Activated naive CD8-positive, alpha-beta T cell treated with anti-CD3 and anti-CD28 coated beads, Interleukin-2, amount 10 ng/mL, durations not matched to agents 7 days and 5 days (primary cell): ENCODE measurements at regions not wholly inside any gene's neighbourhood (a gene's known extent, or its start where the extent isn't known, plus 50 kb on each side); places are given as distances from the start of the nearest gene placed in this dataset.
"Not testable (repeated sequence)": the region's sequence is repeated elsewhere in the genome, so short reads cannot be mapped to it uniquely, and the experiment has no call there.

Experiments
- ATAC-seq: fragments of 150-1000 bp; cut with Tn5 transposase; one replicate; pipeline ENCODE4 v1.10.0; 2021; ENCODE audit warnings: low read depth, moderate library complexity
- POLR2A ChIA-PET: fragments of 350-600 bp; sonication (Branson Sonifier 250); formaldehyde crosslinking; loops from one replicate; lab custom pipeline; 2021; ENCODE audit warnings: antibody characterized with exemption; lab: Charles Lee
- DNase-seq: peaks from one replicate; pipeline ENCODE4 v3.0.0; 2021
- H3K27ac Mint-ChIP-seq: one replicate; pipeline ENCODE4 v1.8.0; 2022; ENCODE audit warnings: mild to moderate bottlenecking, mixed read lengths
- H3K27me3 Mint-ChIP-seq: one replicate; pipeline ENCODE4 v1.8.0; 2022; ENCODE audit warnings: mild to moderate bottlenecking, moderate library complexity, mixed read lengths
- H3K36me3 Mint-ChIP-seq: one replicate; pipeline ENCODE4 v1.8.0; 2021; ENCODE audit warnings: mild to moderate bottlenecking, mixed read lengths
- H3K4me1 Mint-ChIP-seq: one replicate; pipeline ENCODE4 v1.8.0; 2021; ENCODE audit warnings: mixed read lengths
- H3K4me3 Mint-ChIP-seq: one replicate; pipeline ENCODE4 v1.8.0; 2022; ENCODE audit warnings: mild to moderate bottlenecking, moderate library complexity, mixed read lengths
- H3K9me3 Mint-ChIP-seq: one replicate; pipeline ENCODE4 v1.8.0; 2021; ENCODE audit warnings: mixed read lengths

DNA sequence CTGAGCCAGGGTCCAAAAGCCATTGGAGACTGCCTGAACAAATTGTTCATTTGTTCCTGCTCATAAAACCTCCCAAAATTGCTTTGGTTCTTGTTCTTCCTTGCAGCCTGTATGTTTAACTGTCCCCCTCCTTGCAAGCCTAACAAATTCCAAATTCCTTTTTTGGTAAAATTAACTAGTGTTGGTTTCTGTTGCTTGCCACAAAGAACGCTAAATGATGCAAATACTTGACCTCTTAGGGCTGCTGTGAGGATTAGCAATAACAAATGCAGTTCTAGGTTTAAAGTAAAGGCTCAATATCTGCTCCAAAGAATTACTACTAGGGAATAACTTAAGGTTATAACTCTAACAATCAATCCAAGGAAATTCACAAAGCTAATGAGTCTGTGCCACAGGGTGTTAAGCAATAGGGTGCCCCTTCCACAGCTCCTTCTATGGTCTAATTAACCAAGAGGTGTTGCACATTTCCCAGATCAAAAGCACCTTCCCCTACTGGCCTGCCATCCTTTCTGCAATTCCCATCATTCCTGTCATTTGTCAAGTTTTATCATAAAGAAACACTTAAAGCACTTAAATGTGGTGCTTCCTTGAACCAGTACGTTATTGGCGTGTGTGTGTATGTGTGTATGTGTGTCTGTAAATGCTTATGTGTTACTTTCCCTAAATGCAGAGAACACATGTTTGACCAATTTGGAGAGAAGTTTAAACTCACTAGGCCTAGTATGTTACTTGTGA is 110.2 kb downstream of the RAP2A start:
- Mint-ChIP-seq H3K4me1 (peaks cover 7% of the 10 kb centered on the region), H3K9me3 (peaks cover 2% of the 10 kb centered on the region), H3K4me3 (no peak overlapping the region), H3K27ac (no peak overlapping the region), H3K27me3 (peaks cover 4% of the 10 kb centered on the region), H3K36me3 (no peaks in the 10 kb centered on the region)
- POLR2A ChIA-PET = no interaction called here
- ATAC-seq = no peak
- no peak for DNase-seq

DNA sequence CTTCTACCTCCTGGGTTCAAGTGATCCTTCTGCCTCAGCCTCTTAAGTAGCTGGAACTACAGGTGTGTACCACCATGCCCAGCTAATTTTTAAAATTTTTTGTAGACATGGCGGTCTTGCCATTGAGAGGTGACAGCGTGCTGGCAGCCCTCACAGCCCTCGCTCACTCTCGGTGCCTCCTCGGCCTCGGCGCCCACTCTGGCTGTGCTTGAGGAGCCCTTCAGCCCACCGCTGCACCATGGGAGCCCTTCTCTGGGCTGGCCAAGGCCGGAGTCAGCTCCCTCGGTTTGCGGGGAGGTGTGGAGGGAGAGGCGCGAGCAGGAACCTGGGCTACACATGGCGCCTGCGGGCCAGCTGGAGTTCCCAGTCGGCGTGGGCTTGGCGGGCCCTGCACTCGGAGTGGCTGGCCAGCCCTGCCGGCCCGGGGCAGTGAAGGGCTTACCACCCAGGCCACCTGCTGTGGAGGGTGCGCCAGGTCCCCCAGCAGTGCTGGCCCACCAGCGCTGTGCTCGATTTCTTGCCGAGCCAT is 111.1 kb downstream of the RAP2A start:
- H3K27ac Mint-ChIP-seq = not testable (repeated sequence)

DNA sequence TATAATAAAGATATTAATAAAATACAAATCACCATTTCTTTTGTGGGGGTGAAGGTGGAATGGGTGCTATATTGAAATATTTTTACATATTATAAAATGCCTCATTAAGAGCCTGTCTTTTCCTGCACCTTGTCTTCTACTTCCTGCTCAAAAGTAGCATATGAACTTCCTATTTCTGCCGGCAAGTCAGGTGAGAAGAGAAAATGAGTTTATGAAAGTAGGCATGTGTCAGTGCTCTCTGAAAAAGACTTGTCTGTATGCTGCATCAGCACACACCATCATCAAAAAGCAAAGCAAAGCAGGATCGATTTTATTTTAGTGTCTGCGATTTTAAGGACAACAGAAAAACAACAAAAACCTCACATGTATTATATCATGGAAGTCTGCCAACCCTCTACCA is 114.2 kb downstream of the RAP2A start:
- H3K27me3 Mint-ChIP-seq = no peaks in the 10 kb centered on the region
- POLR2A ChIA-PET = no interaction called here
- H3K4me3 Mint-ChIP-seq = no peak overlapping the region

More for the DNA sequence above, 111.1 kb downstream of the RAP2A start:
- POLR2A ChIA-PET, ATAC-seq, H3K4me1 Mint-ChIP-seq, H3K9me3 Mint-ChIP-seq, H3K36me3 Mint-ChIP-seq, H3K4me3 Mint-ChIP-seq, DNase-seq, H3K27me3 Mint-ChIP-seq: not testable (repeated sequence)

DNA sequence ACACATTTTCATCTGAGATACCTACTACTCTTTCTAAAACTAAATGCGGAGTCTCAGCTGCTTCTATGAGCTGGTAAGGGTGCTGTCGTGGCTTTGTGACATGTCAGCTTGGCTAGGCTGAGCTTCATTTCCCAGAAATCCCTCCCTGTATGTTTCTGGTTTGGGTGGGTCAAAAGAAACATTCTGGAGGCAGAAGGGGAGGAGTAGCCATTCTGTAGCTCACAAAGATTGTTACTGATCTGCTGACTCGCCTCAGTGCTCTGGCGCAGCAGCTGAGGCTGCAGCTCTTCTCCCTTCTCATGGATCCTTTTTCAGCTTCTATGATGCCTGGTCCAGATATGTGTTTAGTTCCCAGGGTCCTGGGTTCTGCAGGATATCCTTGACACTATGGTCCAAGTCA is 114.7 kb downstream of the RAP2A start:
- H3K36me3 Mint-ChIP-seq = no peaks in the 10 kb centered on the region
- ATAC-seq (no peak), DNase-seq (no peak)
- peaks cover 4% of the 10 kb centered on the region for H3K27me3 Mint-ChIP-seq
- H3K27ac Mint-ChIP-seq = no peak overlapping the region
- POLR2A ChIA-PET = no interaction called here
- H3K9me3 Mint-ChIP-seq = peaks cover 2% of the 10 kb centered on the region
- H3K4me1 Mint-ChIP-seq = peaks cover 7% of the 10 kb centered on the region
- no peak overlapping the region for H3K4me3 Mint-ChIP-seq

More for the DNA sequence above, 114.2 kb downstream of the RAP2A start:
- H3K9me3 Mint-ChIP-seq = peaks cover 2% of the 10 kb centered on the region
- peaks cover 7% of the 10 kb centered on the region for H3K4me1 Mint-ChIP-seq
- no peaks in the 10 kb centered on the region for H3K36me3 Mint-ChIP-seq
- DNase-seq = no peak
- no peak overlapping the region for H3K27ac Mint-ChIP-seq
- ATAC-seq = no peak

GRCh38 chr13:97549201-97549600 is 115.2 kb downstream of the RAP2A start:
- Mint-ChIP-seq H3K4me1 (peaks cover 7% of the 10 kb centered on the region), H3K9me3 (peaks cover 2% of the 10 kb centered on the region), H3K4me3 (no peak overlapping the region), H3K36me3 (no peaks in the 10 kb centered on the region), H3K27ac (no peak overlapping the region), H3K27me3 (peaks cover 4% of the 10 kb centered on the region)
- POLR2A ChIA-PET = no interaction called here
- DNase-seq (no peak), ATAC-seq (no peak)

DNA sequence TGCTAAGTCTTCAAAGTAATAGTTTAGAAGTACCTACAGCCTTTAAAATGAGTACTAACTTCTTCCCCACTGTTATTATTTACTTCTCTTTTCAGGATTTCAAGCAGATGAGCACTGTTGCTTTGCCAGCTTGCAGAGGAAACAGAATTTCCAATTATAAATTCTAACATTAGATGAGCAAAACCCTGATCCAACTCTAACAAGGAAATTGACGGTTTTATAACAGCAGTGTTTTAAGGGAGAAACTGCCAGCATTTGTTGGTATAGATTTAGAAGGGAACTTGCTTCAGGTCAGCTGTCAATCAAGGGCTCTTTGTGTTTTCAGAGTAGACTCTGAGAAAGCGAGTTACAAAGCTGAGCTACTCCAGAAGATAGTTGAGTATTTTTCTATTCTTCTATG is 120.5 kb downstream of the RAP2A start:
- Mint-ChIP-seq H3K4me3 (no peak overlapping the region), H3K4me1 (no peaks in the 10 kb centered on the region)

DNA sequence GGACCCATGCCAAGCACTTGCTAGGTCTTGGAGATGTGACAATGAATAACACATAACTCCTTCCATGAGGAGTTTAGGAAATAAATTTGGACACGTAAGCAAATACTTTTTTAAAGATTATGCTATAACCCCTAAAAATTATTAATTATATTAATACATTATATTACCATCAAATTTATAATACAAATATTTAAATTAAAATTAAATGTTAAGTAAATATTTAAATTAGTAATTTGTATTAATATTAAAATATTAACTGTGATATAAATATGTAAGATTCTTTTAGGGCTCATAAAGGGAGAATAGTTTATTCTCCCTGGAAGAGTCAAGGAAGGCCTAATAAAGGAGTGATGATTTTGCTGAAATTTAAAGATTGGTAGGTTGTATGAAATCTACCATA is 121.1 kb downstream of the RAP2A start:
- no peak overlapping the region for H3K27ac Mint-ChIP-seq
- H3K9me3 Mint-ChIP-seq = no peaks in the 10 kb centered on the region
- POLR2A ChIA-PET = no interaction called here
- H3K27me3 Mint-ChIP-seq = peaks cover 5% of the 10 kb centered on the region
- no peaks in the 10 kb centered on the region for H3K4me1 Mint-ChIP-seq
- no peak overlapping the region for H3K4me3 Mint-ChIP-seq
- no peaks in the 10 kb centered on the region for H3K36me3 Mint-ChIP-seq
- DNase-seq = no peak
- ATAC-seq = no peak

More for the DNA sequence above, 120.5 kb downstream of the RAP2A start:
- POLR2A ChIA-PET = no interaction called here
- Mint-ChIP-seq H3K27me3 (peaks cover 5% of the 10 kb centered on the region), H3K27ac (no peak overlapping the region), H3K36me3 (no peaks in the 10 kb centered on the region), H3K9me3 (no peaks in the 10 kb centered on the region)
- ATAC-seq (no peak), DNase-seq (no peak)

DNA sequence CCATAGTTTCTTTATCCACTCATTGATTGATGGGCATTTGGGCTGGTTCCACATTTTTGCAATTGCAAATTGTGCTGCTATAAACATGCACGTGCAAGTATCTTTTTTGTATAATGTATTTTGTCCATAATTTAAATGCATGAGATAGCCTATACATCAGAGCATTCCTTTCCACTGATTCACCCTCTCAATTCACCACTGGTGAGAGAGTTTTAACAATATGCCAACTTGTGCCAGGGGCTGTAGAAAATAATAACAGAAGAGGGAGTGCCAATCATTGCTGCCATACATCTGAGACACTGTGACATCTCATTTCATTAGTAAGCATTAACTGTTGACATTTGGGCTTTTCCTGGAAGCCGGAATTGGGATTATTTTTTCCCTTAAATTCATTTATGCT is 125.1 kb downstream of the RAP2A start:
- Mint-ChIP-seq H3K4me3 (no peak overlapping the region), H3K27ac (no peak overlapping the region), H3K27me3 (peaks cover 2% of the 10 kb centered on the region), H3K9me3 (no peaks in the 10 kb centered on the region), H3K36me3 (no peaks in the 10 kb centered on the region), H3K4me1 (no peaks in the 10 kb centered on the region)
- DNase-seq (no peak), ATAC-seq (no peak)
- POLR2A ChIA-PET = no interaction called here

- Mint-ChIP-seq H3K36me3 (no peaks in the 10 kb centered on the region), H3K4me3 (no peak overlapping the region), H3K27ac (no peak overlapping the region), H3K9me3 (no peaks in the 10 kb centered on the region), H3K4me1 (no peaks in the 10 kb centered on the region), H3K27me3 (peaks cover 2% of the 10 kb centered on the region)
- no peak for ATAC-seq
- POLR2A ChIA-PET = no interaction called here
- DNase-seq = no peak
These were observed 126.0 kb downstream of the RAP2A start for GRCh38 chr13:97559981-97560380.

DNA sequence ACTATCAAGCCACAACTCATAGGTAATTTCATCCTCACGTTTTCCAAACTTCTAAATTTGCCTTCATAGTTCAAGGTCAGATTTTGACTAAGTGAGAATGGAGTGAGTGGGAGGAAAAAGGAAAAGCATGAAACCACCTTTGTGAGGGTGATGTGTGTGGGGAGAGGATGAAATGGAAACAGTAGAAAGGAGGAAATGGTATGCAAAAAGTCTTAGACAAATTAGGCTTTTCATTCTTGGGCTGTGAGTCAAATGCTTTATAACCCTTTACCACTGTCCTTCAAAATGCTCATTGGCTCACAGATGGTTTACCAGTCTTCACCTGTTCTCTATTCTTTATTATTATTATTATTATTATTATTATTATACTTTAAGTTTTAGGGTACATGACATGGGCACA is 127.2 kb downstream of the RAP2A start:
- no peak for ATAC-seq
- no peak for DNase-seq
- Mint-ChIP-seq H3K4me3 (no peak overlapping the region), H3K36me3 (no peaks in the 10 kb centered on the region), H3K4me1 (no peaks in the 10 kb centered on the region), H3K9me3 (no peaks in the 10 kb centered on the region), H3K27ac (no peak overlapping the region), H3K27me3 (peaks cover 8% of the 10 kb centered on the region)
- POLR2A ChIA-PET = no interaction called here

DNA sequence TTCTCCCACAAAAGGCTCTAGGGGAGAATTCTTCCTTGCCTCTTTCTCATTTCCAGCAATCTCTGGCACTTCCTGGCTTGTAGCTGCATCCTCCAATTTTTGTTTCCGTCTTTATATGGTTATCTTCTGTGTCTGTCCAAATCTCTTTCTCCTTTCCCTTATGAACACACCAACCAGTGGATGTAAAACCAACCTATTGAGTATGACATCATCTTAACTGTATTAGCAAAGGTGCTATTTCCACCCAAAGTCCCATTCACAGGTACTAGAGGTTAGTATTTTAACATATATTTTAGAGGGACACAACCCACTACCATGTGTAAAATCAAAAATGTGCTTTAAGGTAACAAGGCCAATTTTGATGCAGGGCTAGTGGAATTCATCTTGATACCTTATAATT is 129.0 kb downstream of the RAP2A start:
- Mint-ChIP-seq H3K4me1 (no peaks in the 10 kb centered on the region), H3K9me3 (no peaks in the 10 kb centered on the region), H3K36me3 (no peaks in the 10 kb centered on the region), H3K27ac (no peak overlapping the region), H3K27me3 (peaks cover 8% of the 10 kb centered on the region), H3K4me3 (no peak overlapping the region)
- DNase-seq (no peak), ATAC-seq (no peak)
- POLR2A ChIA-PET = no interaction called here

- ATAC-seq (no peak), DNase-seq (no peak)
- H3K27me3 Mint-ChIP-seq = peaks cover 11% of the 10 kb centered on the region
- H3K27ac Mint-ChIP-seq = no peak overlapping the region
- H3K9me3 Mint-ChIP-seq = no peaks in the 10 kb centered on the region
- H3K4me3 Mint-ChIP-seq = no peak overlapping the region
- no peaks in the 10 kb centered on the region for H3K4me1 Mint-ChIP-seq
- POLR2A ChIA-PET = no interaction called here
- no peaks in the 10 kb centered on the region for H3K36me3 Mint-ChIP-seq
These were observed 131.0 kb downstream of the RAP2A start for GRCh38 chr13:97564956-97565355.

DNA sequence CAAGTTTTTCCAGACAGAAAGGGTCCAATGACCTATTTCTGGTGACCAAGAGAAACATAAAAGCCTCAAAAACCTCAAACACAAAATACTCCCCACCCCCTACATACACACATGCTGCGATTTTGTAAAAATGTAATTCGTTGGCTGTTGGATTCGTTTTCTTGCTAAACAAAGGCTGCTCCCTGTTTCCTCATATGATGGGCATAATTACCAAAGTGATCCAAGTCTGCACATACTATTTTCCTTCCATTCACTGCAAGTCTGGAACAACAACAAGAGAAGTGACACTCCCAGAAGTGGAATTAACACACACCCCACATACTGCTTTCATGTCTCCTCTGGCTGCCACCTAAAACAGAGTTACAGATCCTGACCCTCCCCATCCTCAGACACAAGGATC is 131.9 kb downstream of the RAP2A start:
- POLR2A ChIA-PET = no interaction called here
- DNase-seq = no peak

GRCh38 chr13:97566907-97567306 is 132.9 kb downstream of the RAP2A start:
- H3K9me3 Mint-ChIP-seq = no peaks in the 10 kb centered on the region
- DNase-seq (no peak), ATAC-seq (no peak)
- H3K4me1 Mint-ChIP-seq = no peaks in the 10 kb centered on the region
- no peak overlapping the region for H3K27ac Mint-ChIP-seq
- peaks cover 15% of the 10 kb centered on the region for H3K27me3 Mint-ChIP-seq
- no peak overlapping the region for H3K4me3 Mint-ChIP-seq
- POLR2A ChIA-PET = no interaction called here
- no peaks in the 10 kb centered on the region for H3K36me3 Mint-ChIP-seq

More for the DNA sequence above, 131.9 kb downstream of the RAP2A start:
- Mint-ChIP-seq H3K27me3 (peaks cover 14% of the 10 kb centered on the region), H3K4me1 (no peaks in the 10 kb centered on the region), H3K27ac (no peak overlapping the region), H3K9me3 (no peaks in the 10 kb centered on the region), H3K36me3 (no peaks in the 10 kb centered on the region), H3K4me3 (no peak overlapping the region)
- ATAC-seq = no peak
